ENCODE measurements at regions not wholly inside any gene's neighbourhood (a gene's known extent, or its start where the extent isn't known, plus 50 kb on each side); places are given as distances from the start of the nearest gene placed in this dataset.
"Not testable (repeated sequence)": the region's sequence is repeated elsewhere in the genome, so short reads cannot be mapped to it uniquely, and the experiment has no call there.

DNA sequence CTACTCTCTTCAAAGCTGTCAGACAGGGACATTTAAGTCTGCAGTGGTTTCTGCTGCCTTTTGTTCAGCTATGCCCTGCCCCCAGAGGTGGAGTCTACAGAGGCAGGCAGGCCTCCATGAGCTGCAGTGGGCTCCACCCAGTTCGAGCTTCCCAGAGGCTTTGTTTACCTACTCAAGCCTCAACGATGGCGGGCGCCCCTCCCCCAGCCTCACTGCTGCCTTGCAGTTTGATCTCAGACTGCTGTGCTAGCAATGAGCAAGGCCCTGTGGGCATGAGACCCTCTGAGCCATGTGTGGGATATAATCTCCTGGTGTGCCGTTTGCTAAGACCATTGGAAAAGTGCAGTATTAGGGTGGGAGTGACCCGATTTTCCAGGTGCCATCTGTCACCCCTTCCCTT lies 82.5 kb upstream of the POC5 start:
- H3K4me1 ChIP-seq (ENCODE audit: insufficient read depth, low read length); H3K27ac ChIP-seq (ENCODE audit: extremely low read length, insufficient read depth, low read length); FAIRE-seq; H3K36me3 ChIP-seq (replicated peaks in 1 of 2; ENCODE audit: control insufficient read depth in 1 of 2, insufficient read depth in 2 of 2, low read length in 2 of 2); POLR2A ChIA-PET; H4K20me1 ChIP-seq (ENCODE audit: insufficient read depth, low read length); H2AFZ ChIP-seq (ENCODE audit: low read length); H3K27me3 ChIP-seq (ENCODE audit: control insufficient read depth in 1 of 2, insufficient read depth in 2 of 2, low read length in 2 of 2); intact Hi-C loops (cut with micrococcal nuclease; ENCODE audit: unreplicated experiment); H3K79me2 ChIP-seq (ENCODE audit: insufficient read depth, low read length); CTCF ChIA-PET (ENCODE audit: low intra/inter-chr PET ratio, low total read pairs); H3K9me3 ChIP-seq (ENCODE audit: low read length); DNase-seq (ENCODE audit: low spot score); H3K4me2 ChIP-seq (ENCODE audit: low read depth, low read length); ATAC-seq; H3K9ac ChIP-seq (ENCODE audit: insufficient read depth, low read depth, low read length); BruUV-seq (replicated peaks); H3K4me3 ChIP-seq (replicated peaks in 1 of 3; ENCODE audit: insufficient read depth in 1 of 3, low read depth in 2 of 3, low read length in 3 of 3); in situ Hi-C loops (cut with HindIII; ENCODE audit: extremely low pct_ligation_motif_present, low pct_unique_long_range_greater_than_20kb): not testable (repeated sequence)
- TF ChIP-seq, protein P1, sequence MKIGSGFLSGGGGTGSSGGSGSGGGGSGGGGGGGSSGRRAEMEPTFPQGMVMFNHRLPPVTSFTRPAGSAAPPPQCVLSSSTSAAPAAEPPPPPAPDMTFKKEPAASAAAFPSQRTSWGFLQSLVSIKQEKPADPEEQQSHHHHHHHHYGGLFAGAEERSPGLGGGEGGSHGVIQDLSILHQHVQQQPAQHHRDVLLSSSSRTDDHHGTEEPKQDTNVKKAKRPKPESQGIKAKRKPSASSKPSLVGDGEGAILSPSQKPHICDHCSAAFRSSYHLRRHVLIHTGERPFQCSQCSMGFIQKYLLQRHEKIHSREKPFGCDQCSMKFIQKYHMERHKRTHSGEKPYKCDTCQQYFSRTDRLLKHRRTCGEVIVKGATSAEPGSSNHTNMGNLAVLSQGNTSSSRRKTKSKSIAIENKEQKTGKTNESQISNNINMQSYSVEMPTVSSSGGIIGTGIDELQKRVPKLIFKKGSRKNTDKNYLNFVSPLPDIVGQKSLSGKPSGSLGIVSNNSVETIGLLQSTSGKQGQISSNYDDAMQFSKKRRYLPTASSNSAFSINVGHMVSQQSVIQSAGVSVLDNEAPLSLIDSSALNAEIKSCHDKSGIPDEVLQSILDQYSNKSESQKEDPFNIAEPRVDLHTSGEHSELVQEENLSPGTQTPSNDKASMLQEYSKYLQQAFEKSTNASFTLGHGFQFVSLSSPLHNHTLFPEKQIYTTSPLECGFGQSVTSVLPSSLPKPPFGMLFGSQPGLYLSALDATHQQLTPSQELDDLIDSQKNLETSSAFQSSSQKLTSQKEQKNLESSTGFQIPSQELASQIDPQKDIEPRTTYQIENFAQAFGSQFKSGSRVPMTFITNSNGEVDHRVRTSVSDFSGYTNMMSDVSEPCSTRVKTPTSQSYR (CRISPR knock-in tag; IDR thresholded peaks at IDR 0.05; ENCODE audit: borderline replicate concordance) = peak; percentile 66; the same call in 1 of the 2 replicates
- 0% methylated on average over 3 of the region's 6 CpGs for WGBS (ENCODE audit: low lambda C conversion rate)

DNA sequence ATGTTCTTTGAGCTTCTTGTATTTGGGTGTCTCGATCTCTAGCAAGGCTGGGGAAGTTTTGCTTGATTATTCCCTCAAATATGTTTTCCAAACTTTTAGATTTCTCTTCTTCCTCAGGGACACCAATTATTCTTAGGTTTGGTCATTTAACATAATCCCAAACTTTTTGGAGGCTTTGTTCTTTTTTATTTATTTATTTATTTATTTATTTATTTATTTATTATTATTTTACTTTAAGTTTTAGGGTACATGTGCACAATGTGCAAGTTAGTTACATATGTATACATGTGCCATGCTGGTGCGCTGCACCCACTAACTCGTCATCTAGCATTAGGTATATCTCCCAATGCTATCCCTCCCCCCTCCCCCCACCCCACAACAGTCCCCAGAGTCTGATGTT lies 52.1 kb upstream of the POC5 start:
- H3K4me1 ChIP-seq (ENCODE audit: insufficient read depth, low read length); POLR2A ChIA-PET; ATAC-seq; H3K27ac ChIP-seq (ENCODE audit: extremely low read length, insufficient read depth, low read length); DNase-seq (ENCODE audit: low spot score); H2AFZ ChIP-seq (ENCODE audit: low read length); H3K9ac ChIP-seq (ENCODE audit: insufficient read depth, low read depth, low read length); FAIRE-seq; H3K9me3 ChIP-seq (ENCODE audit: low read length); H3K27me3 ChIP-seq (ENCODE audit: control insufficient read depth in 1 of 2, insufficient read depth in 2 of 2, low read length in 2 of 2); intact Hi-C loops (cut with micrococcal nuclease; ENCODE audit: unreplicated experiment); BruUV-seq (replicated peaks); H3K79me2 ChIP-seq (ENCODE audit: insufficient read depth, low read length); H3K4me2 ChIP-seq (ENCODE audit: low read depth, low read length); H3K4me3 ChIP-seq (replicated peaks in 1 of 3; ENCODE audit: insufficient read depth in 1 of 3, low read depth in 2 of 3, low read length in 3 of 3); CTCF ChIA-PET (ENCODE audit: low intra/inter-chr PET ratio, low total read pairs); H3K36me3 ChIP-seq (replicated peaks in 1 of 2; ENCODE audit: control insufficient read depth in 1 of 2, insufficient read depth in 2 of 2, low read length in 2 of 2); in situ Hi-C loops (cut with HindIII; ENCODE audit: extremely low pct_ligation_motif_present, low pct_unique_long_range_greater_than_20kb); H4K20me1 ChIP-seq (ENCODE audit: insufficient read depth, low read length): not testable (repeated sequence)
- 40% methylated on average over 3 of the region's 3 CpGs for WGBS (ENCODE audit: low lambda C conversion rate)

Small RNAs in the stretch of these regions (small RNA-seq; reads per million reads assigned to genes)
- gene AC108120.2 (ENCODE audit: insufficient read depth in 2 of 3, insufficient read length in 3 of 3, low read depth in 2 of 3, low replicate concordance in 1 of 3) = 0 reads per million in 3 experiments

Data from HepG2 (cell line).